ENCODE measurements at regions not wholly inside any gene's neighbourhood (a gene's known extent, or its start where the extent isn't known, plus 50 kb on each side); places are given as distances from the start of the nearest gene placed in this dataset.

DNA sequence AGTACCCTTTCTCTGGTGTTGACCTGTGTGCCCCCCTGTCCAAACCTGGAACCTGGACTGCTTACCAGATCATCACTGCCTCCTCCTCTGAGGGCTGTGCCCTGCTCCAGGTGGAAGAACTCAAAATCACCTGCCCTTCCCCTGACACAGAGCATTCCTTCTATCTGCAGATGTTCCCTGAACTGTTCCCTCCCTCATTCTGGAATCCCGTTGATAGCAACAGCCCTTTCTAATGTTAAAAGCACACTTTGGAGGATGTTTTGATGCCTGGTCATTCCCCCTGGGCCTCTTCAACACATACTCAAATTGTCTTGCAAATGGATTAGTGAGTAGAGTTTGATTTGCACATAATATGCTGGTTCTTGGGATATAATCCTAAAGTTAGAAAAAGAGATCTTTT is 225.8 kb downstream of the FGF13 start:
- Mint-ChIP-seq H3K27ac (no peak overlapping the region), H3K4me3 (ENCODE audit: low read depth) (no peak overlapping the region), H3K27me3 (no peaks in the 10 kb centered on the region), H3K4me1 (ENCODE audit: low read depth) (no peaks in the 10 kb centered on the region), H3K9me3 (ENCODE audit: low read depth) (peaks cover 2% of the 10 kb centered on the region), H3K36me3 (ENCODE audit: insufficient read depth) (no peaks in the 10 kb centered on the region)
- DNase-seq (ENCODE audit: low spot score, unreplicated experiment) = no peak
- TF ChIP-seq, protein P1, sequence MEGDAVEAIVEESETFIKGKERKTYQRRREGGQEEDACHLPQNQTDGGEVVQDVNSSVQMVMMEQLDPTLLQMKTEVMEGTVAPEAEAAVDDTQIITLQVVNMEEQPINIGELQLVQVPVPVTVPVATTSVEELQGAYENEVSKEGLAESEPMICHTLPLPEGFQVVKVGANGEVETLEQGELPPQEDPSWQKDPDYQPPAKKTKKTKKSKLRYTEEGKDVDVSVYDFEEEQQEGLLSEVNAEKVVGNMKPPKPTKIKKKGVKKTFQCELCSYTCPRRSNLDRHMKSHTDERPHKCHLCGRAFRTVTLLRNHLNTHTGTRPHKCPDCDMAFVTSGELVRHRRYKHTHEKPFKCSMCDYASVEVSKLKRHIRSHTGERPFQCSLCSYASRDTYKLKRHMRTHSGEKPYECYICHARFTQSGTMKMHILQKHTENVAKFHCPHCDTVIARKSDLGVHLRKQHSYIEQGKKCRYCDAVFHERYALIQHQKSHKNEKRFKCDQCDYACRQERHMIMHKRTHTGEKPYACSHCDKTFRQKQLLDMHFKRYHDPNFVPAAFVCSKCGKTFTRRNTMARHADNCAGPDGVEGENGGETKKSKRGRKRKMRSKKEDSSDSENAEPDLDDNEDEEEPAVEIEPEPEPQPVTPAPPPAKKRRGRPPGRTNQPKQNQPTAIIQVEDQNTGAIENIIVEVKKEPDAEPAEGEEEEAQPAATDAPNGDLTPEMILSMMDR (IDR thresholded peaks at IDR 0.05; ENCODE audit: unreplicated experiment) = no peak

- no peaks in the 10 kb centered on the region for H3K36me3 Mint-ChIP-seq (ENCODE audit: insufficient read depth)
- no peak overlapping the region for H3K27ac Mint-ChIP-seq
- H3K4me3 Mint-ChIP-seq (ENCODE audit: low read depth) = no peak overlapping the region
- H3K9me3 Mint-ChIP-seq (ENCODE audit: low read depth) = peaks cover 2% of the 10 kb centered on the region
- no peaks in the 10 kb centered on the region for H3K27me3 Mint-ChIP-seq
- no peak for DNase-seq (ENCODE audit: low spot score, unreplicated experiment)
- TF ChIP-seq, protein P1 (IDR thresholded peaks at IDR 0.05; ENCODE audit: unreplicated experiment) = no peak
- no peaks in the 10 kb centered on the region for H3K4me1 Mint-ChIP-seq (ENCODE audit: low read depth)
Observed at GRCh38 chrX:138485224-138485623, 226.3 kb downstream of the FGF13 start.

DNA sequence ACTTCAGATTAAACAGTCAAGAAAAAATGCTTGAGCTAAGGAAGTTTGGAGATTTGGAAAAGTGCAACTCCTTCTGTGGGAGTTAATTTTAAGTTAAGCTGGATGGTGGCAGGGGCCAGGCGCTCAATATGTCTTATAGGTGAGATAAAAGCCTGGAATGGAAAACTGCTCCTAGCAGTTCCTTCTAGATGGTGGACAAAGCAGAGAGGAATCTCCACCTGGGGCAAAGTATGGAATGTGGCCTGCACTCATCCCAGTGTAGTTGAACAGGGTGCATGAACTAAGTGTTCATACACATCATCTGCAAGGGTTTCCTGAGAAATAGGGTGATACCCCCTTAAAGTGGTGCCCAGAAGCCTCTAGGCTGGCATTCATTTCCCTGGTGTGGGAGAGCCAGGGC is 227.1 kb downstream of the FGF13 start:
- Mint-ChIP-seq H3K27me3 (no peaks in the 10 kb centered on the region), H3K36me3 (ENCODE audit: insufficient read depth) (no peaks in the 10 kb centered on the region), H3K9me3 (ENCODE audit: low read depth) (peaks cover 2% of the 10 kb centered on the region), H3K4me3 (ENCODE audit: low read depth) (no peak overlapping the region), H3K27ac (no peak overlapping the region), H3K4me1 (ENCODE audit: low read depth) (no peaks in the 10 kb centered on the region)
- no peak for DNase-seq (ENCODE audit: low spot score, unreplicated experiment)
- TF ChIP-seq, protein P1 (IDR thresholded peaks at IDR 0.05; ENCODE audit: unreplicated experiment) = no peak

GRCh38 chrX:138481649-138482048 is 229.9 kb downstream of the FGF13 start:
- TF ChIP-seq, protein P1 (IDR thresholded peaks at IDR 0.05; ENCODE audit: unreplicated experiment) = no peak
- peaks cover 7% of the 10 kb centered on the region for H3K9me3 Mint-ChIP-seq (ENCODE audit: low read depth)
- H3K4me3 Mint-ChIP-seq (ENCODE audit: low read depth) = no peak overlapping the region
- no peak for DNase-seq (ENCODE audit: low spot score, unreplicated experiment)
- H3K36me3 Mint-ChIP-seq (ENCODE audit: insufficient read depth) = no peaks in the 10 kb centered on the region
- no peaks in the 10 kb centered on the region for H3K4me1 Mint-ChIP-seq (ENCODE audit: low read depth)
- H3K27me3 Mint-ChIP-seq = no peaks in the 10 kb centered on the region
- H3K27ac Mint-ChIP-seq = no peak overlapping the region

- no peak overlapping the region for H3K27ac Mint-ChIP-seq
- no peaks in the 10 kb centered on the region for H3K4me1 Mint-ChIP-seq (ENCODE audit: low read depth)
- no peaks in the 10 kb centered on the region for H3K36me3 Mint-ChIP-seq (ENCODE audit: insufficient read depth)
- no peak for DNase-seq (ENCODE audit: low spot score, unreplicated experiment)
- H3K4me3 Mint-ChIP-seq (ENCODE audit: low read depth) = no peak overlapping the region
- TF ChIP-seq, protein P1 (IDR thresholded peaks at IDR 0.05; ENCODE audit: unreplicated experiment) = no peak
- H3K9me3 Mint-ChIP-seq (ENCODE audit: low read depth) = peaks cover 51% of the 10 kb centered on the region
- H3K27me3 Mint-ChIP-seq = no peaks in the 10 kb centered on the region
Observed at GRCh38 chrX:138463476-138463875, 248.0 kb downstream of the FGF13 start.

Measured in progenitor cell of endocrine pancreas (in vitro differentiated cells).